Lower lobe of right lung (tissue), 2 donors: ENCODE measurements at regions not wholly inside any gene's neighbourhood (a gene's known extent, or its start where the extent isn't known, plus 50 kb on each side); places are given as distances from the start of the nearest gene placed in this dataset.

Experiments used
- ATAC-seq, 2 donors: fragments of 200-7000 bp; cut with Tn5 transposase; one replicate each; pipeline ENCODE4 v1.9.1; 2020 to 2022; ENCODE audit warnings: mild to moderate bottlenecking in 2 of 2, moderate library complexity in 2 of 2
- DNase-seq: peaks from one replicate; pipeline ENCODE4 v3.0.0-alpha.2; 2020
- H3K27ac ChIP-seq: fragments of 200-600 bp; one replicate; pipeline ENCODE4 v1.8.0; 2022
- H3K27me3 ChIP-seq: fragments of 200-600 bp; one replicate; pipeline ENCODE4 v1.8.0; 2022; ENCODE audit warnings: low read depth
- H3K36me3 ChIP-seq: fragments of 200-600 bp; one replicate; pipeline ENCODE4 v1.8.0; 2022; ENCODE audit warnings: mild to moderate bottlenecking
- H3K4me1 ChIP-seq: fragments of 200-600 bp; one replicate; pipeline ENCODE4 v1.8.0; 2022
- H3K4me3 ChIP-seq: fragments of 200-600 bp; one replicate; pipeline ENCODE4 v1.8.0; 2022; ENCODE audit warnings: mild to moderate bottlenecking
- H3K9me3 ChIP-seq: fragments of 200-600 bp; one replicate; pipeline ENCODE4 v1.8.0; 2022
- intact Hi-C: fragments of 100-400 bp; cut with DNase I; formaldehyde crosslinking; loops from one replicate; pipeline ENCODE4 v1.11.0; 2022
- TF ChIP-seq, protein P1 (sequence below): fragments of 200-600 bp; IDR thresholded peaks from one replicate; pipeline ENCODE4 v1.8.0; 2022; ENCODE audit warnings: antibody characterized with exemption, mild to moderate bottlenecking
- donor health status: DM: no; HTN: yes; CAD: no; lungs with severe emphysema.

- Histone ChIP-seq H3K9me3 (no peaks in the 10 kb centered on the region), H3K36me3 (no peaks in the 10 kb centered on the region), H3K27me3 (no peaks in the 10 kb centered on the region), H3K4me3 (no peak overlapping the region), H3K27ac (no peak overlapping the region), H3K4me1 (no peaks in the 10 kb centered on the region)
- ATAC-seq (no peak), DNase-seq (no peak)
- intact Hi-C loops, result no loop called here
- TF ChIP-seq, protein P1, sequence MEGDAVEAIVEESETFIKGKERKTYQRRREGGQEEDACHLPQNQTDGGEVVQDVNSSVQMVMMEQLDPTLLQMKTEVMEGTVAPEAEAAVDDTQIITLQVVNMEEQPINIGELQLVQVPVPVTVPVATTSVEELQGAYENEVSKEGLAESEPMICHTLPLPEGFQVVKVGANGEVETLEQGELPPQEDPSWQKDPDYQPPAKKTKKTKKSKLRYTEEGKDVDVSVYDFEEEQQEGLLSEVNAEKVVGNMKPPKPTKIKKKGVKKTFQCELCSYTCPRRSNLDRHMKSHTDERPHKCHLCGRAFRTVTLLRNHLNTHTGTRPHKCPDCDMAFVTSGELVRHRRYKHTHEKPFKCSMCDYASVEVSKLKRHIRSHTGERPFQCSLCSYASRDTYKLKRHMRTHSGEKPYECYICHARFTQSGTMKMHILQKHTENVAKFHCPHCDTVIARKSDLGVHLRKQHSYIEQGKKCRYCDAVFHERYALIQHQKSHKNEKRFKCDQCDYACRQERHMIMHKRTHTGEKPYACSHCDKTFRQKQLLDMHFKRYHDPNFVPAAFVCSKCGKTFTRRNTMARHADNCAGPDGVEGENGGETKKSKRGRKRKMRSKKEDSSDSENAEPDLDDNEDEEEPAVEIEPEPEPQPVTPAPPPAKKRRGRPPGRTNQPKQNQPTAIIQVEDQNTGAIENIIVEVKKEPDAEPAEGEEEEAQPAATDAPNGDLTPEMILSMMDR, result no peak
These were observed 189.2 kb upstream of the GALNT17 start for GRCh38 chr7:70942791-70943190.

DNA sequence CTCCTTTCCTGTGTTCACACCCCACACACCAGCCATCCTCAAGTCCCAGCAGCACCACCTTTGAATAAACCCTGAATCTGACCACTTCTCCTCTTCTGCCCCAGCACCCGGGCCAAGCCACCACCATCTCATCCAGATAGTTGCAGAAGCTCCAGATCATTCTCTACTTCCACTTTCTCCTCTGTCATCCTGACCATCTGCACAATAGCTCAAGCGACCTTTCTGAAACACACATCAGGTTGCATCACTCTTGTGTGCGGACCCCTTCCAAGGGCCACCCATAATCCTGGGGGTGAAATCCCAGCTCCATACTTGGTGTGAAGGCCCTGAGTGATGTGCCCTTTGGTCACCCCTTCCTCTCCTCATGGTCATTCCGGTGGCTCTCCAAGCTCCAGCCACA is 187.4 kb upstream of the GALNT17 start:
- no peak overlapping the region for H3K4me3 ChIP-seq
- H3K27me3 ChIP-seq, result no peaks in the 10 kb centered on the region
- H3K4me1 ChIP-seq, result no peaks in the 10 kb centered on the region
- TF ChIP-seq, protein P1, result no peak
- no peak overlapping the region for H3K27ac ChIP-seq
- intact Hi-C loops, result no loop called here
- no peak for DNase-seq
- no peaks in the 10 kb centered on the region for H3K36me3 ChIP-seq
- ATAC-seq, result no peak
- no peaks in the 10 kb centered on the region for H3K9me3 ChIP-seq

DNA sequence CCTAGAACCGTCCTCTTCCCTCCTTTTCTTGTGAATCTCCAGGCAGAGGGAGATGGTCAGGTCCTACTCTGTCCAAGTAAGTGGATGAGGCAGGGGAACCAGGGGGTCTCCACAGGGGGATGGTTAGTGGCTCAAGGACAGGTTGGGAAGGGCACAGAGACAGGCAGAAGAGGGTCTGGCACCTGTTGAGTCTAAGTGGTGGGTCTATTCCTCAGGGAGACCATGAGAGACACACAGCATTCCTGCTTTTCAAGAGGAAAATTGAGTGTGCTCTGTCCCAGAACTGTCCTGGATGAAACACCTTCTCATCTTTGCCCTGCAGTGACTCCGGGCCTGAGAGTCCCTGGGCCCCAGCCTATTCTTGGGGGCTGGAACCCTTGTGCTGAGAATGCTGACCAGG is 184.8 kb upstream of the GALNT17 start:
- Histone ChIP-seq H3K27me3 (no peaks in the 10 kb centered on the region), H3K4me3 (no peak overlapping the region), H3K4me1 (no peaks in the 10 kb centered on the region), H3K9me3 (no peaks in the 10 kb centered on the region), H3K27ac (no peak overlapping the region), H3K36me3 (no peaks in the 10 kb centered on the region)
- ATAC-seq (no peak), DNase-seq (no peak)
- intact Hi-C loops, result no loop called here
- TF ChIP-seq, protein P1, result no peak

DNA sequence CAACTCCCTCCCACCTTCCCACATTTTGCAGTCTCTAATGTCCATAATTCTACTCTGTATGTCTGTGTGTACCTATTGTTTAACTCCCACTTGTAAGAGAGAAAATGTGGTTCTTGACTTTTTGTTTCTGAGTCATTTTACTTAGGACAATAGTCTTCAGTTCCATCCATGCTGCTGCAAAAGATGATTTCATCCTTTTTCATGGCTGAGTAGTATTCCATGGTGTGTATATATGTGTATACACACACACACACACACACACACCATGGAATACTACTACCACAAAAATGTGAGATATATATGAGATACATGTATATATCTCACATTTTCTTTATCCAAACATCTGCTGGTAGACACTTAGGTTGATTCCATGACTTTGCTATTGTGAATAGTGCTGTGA is 182.1 kb upstream of the GALNT17 start:
- Histone ChIP-seq H3K4me1 (no peaks in the 10 kb centered on the region), H3K9me3 (no peaks in the 10 kb centered on the region), H3K27me3 (no peaks in the 10 kb centered on the region), H3K27ac (no peak overlapping the region), H3K4me3 (no peak overlapping the region), H3K36me3 (no peaks in the 10 kb centered on the region)
- intact Hi-C loops, result no loop called here
- DNase-seq (no peak), ATAC-seq (no peak)
- TF ChIP-seq, protein P1, result no peak

DNA sequence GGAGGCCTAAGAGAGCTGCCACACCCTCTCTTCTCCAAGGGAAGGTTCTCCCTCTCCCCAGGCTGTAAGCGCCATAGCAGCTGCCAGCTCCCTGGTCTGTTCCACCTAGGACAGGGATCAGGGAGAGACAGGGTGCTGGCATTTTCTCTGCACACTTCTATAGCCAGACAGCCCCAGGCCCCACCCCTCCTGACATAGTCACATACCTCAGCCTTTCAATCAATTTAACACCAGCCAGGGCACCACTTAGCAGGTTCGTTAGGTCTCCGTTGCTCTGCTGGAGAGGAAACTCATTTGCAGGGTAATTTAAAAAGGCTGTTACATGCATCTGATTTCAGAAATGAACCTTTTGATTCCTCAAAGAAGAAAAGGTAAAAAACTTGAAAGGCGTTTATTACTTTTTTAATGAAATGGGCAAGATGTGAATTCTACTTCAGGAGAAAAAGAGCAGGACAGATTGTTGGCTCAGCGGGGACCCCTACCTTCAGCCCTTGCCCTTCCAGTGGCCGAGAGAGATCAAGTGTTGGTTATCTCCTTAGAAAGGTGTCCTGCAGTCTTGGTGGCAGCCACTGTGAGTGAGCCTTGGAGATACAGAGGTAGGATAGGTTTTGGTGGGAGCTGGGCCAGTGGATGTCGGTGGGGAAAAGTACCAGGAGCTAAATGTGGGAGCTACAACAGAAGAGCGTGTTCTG is 180.5 kb upstream of the GALNT17 start:
- Histone ChIP-seq H3K36me3 (no peaks in the 10 kb centered on the region), H3K4me1 (no peaks in the 10 kb centered on the region), H3K27me3 (no peaks in the 10 kb centered on the region), H3K27ac (no peak overlapping the region), H3K9me3 (no peaks in the 10 kb centered on the region), H3K4me3 (no peak overlapping the region)
- TF ChIP-seq, protein P1, result no peak
- ATAC-seq, result no peak
- no peak for DNase-seq
- intact Hi-C loops, result no loop called here

GRCh38 chr7:70952311-70952710 is 179.6 kb upstream of the GALNT17 start:
- Histone ChIP-seq H3K9me3 (no peaks in the 10 kb centered on the region), H3K27me3 (no peaks in the 10 kb centered on the region), H3K27ac (no peak overlapping the region), H3K36me3 (no peaks in the 10 kb centered on the region), H3K4me3 (no peak overlapping the region), H3K4me1 (no peaks in the 10 kb centered on the region)
- DNase-seq (no peak), ATAC-seq (no peak)
- TF ChIP-seq, protein P1, result no peak
- intact Hi-C loops, result no loop called here
